HepG2 (cell line): ENCODE measurements at regions not wholly inside any gene's neighbourhood (a gene's known extent, or its start where the extent isn't known, plus 50 kb on each side); places are given as distances from the start of the nearest gene placed in this dataset.

ENCODE experiments used
- ATAC-seq: fragments of 200-7000 bp; cut with Tn5 transposase; 3 replicates; pipeline ENCODE4 v1.9.1; 2020; ENCODE audit warnings: mild to moderate bottlenecking, moderate library complexity
- BruUV-seq: library from RNA; stranded (reverse); fragments of 400-500 nt; replicated peaks from 2 replicates; lab custom pipeline; 2021; lab: Mats Ljungman, UMichigan
- CTCF ChIA-PET: fragments of 300-600 bp; formaldehyde crosslinking; extraction: SDS; loops from one replicate; lab custom pipeline; 2021; ENCODE audit warnings: low total read pairs, inconsistent platforms, low intra/inter-chr PET ratio; lab: Yijun Ruan, JAX
- POLR2A ChIA-PET: fragments of 350-600 bp; sonication (Branson Sonifier 250); formaldehyde crosslinking; loops from one replicate; lab custom pipeline; 2020; ENCODE audit warnings: antibody characterized with exemption, inconsistent platforms; lab: Yijun Ruan, JAX
- DNase-seq: peaks from one replicate; pipeline ENCODE4 v3.0.0-alpha.2; 2015; ENCODE audit warnings: low spot score
- FAIRE-seq: peaks from 3 replicates; lab custom pipeline; 2011; peaks lifted over from hg19 to GRCh38; lab: Jason Lieb, UNC
- H2AFZ ChIP-seq: one replicate; pipeline ENCODE4 v1.6.1; 2011; ENCODE audit warnings: low read length, inconsistent platforms
- H3K27ac ChIP-seq: fragments of 300-600 bp; 3 replicates; pipeline ENCODE4 v1.8.0; 2011; ENCODE audit warnings: mixed run types, mild to moderate bottlenecking, mixed read lengths, low read length, inconsistent platforms; ENCODE audit not compliant: insufficient read depth; ENCODE audit errors: extremely low read length
- H3K27me3 ChIP-seq, 2 experiments: fragments of 200-600 bp in 1 of 2; 2 replicates in 1 of 2; 3 replicates in 1 of 2; pipeline versions ENCODE4 v1.6.0 to v1.8.0; 2011; ENCODE audit warnings: low read length in 2 of 2, mild to moderate bottlenecking in 2 of 2, moderate library complexity in 2 of 2, inconsistent platforms in 1 of 2; ENCODE audit not compliant: insufficient read depth in 2 of 2, control insufficient read depth in 1 of 2
- H3K36me3 ChIP-seq, 2 experiments: fragments of 200-600 bp in 1 of 2; replicated peaks in 1 of 2; 2 replicates in 1 of 2; 3 replicates in 1 of 2; pipeline versions ENCODE4 v1.5.1 to v1.8.0; 2011; ENCODE audit warnings: low read length in 2 of 2, inconsistent platforms in 1 of 2; ENCODE audit not compliant: insufficient read depth in 2 of 2, control insufficient read depth in 1 of 2
- H3K4me1 ChIP-seq: 2 replicates; pipeline ENCODE4 v1.5.1; 2012; ENCODE audit warnings: low read length, inconsistent platforms; ENCODE audit not compliant: insufficient read depth
- H3K4me2 ChIP-seq: 2 replicates; pipeline ENCODE4 v1.6.0; 2011; ENCODE audit warnings: low read depth, low read length, inconsistent platforms
- H3K4me3 ChIP-seq, 3 experiments: fragments of 200-600 bp in 1 of 3; sonication (generic), shearing (Covaris generic) in 1 of 3; replicated peaks in 1 of 3; 2 replicates each; pipeline ENCODE4 v1.5.1; 2011 to 2016; ENCODE audit warnings: low read length in 3 of 3, inconsistent platforms in 2 of 3, low read depth in 2 of 3, mild to moderate bottlenecking in 2 of 3, control low read depth in 1 of 3, mixed read lengths in 1 of 3; ENCODE audit not compliant: insufficient read depth in 1 of 3
- H3K79me2 ChIP-seq: one replicate; pipeline ENCODE4 v1.6.1; 2011; ENCODE audit warnings: low read length, inconsistent platforms; ENCODE audit not compliant: insufficient read depth
- H3K9ac ChIP-seq: 2 replicates; pipeline ENCODE4 v1.6.0; 2011; ENCODE audit warnings: mild to moderate bottlenecking, low read depth, low read length, inconsistent platforms; ENCODE audit not compliant: insufficient read depth
- H3K9me3 ChIP-seq: 2 replicates; pipeline ENCODE4 v1.5.1; 2012; ENCODE audit warnings: mild to moderate bottlenecking, low read length
- H4K20me1 ChIP-seq: 2 replicates; pipeline ENCODE4 v1.6.0; 2011; ENCODE audit warnings: inconsistent platforms, mild to moderate bottlenecking, low read length, moderate library complexity; ENCODE audit not compliant: insufficient read depth
- AKAP8 ChIP-seq: sonication (generic); formaldehyde crosslinking; IDR thresholded peaks from 2 replicates; pipeline ENCODE4 v1.5.1; 2020; ENCODE audit warnings: mild to moderate bottlenecking, missing genetic modification reagents
- CREBL2 ChIP-seq: sonication (generic); formaldehyde crosslinking; IDR thresholded peaks from 2 replicates; pipeline ENCODE4 v1.8.1; 2023; ENCODE audit warnings: missing genetic modification reagents, mild to moderate bottlenecking, borderline replicate concordance
- FOSL1 ChIP-seq: sonication (generic); formaldehyde crosslinking; IDR thresholded peaks from 2 replicates; pipeline ENCODE4 v1.9.0; 2021; ENCODE audit warnings: missing genetic modification reagents, borderline replicate concordance
- FOXA1 ChIP-seq, 2 experiments: fragments of 450-650 bp in 1 of 2; sonication (generic) in 1 of 2; formaldehyde crosslinking in 1 of 2; IDR thresholded peaks; 2 replicates each; pipeline versions ENCODE4 v1.4.0 to v1.6.1; 2016 to 2020; ENCODE audit warnings: missing genetic modification reagents in 1 of 2
- JUNB ChIP-seq: sonication (generic); formaldehyde crosslinking; IDR thresholded peaks from 2 replicates; pipeline ENCODE4 v1.8.0; 2022; ENCODE audit warnings: missing genetic modification reagents, mild to moderate bottlenecking, borderline replicate concordance
- PITX1 ChIP-seq: sonication (generic); formaldehyde crosslinking; IDR thresholded peaks from 2 replicates; pipeline ENCODE4 v1.5.1; 2020; ENCODE audit warnings: mild to moderate bottlenecking, missing genetic modification reagents
- RFX3 ChIP-seq: IDR thresholded peaks from 2 replicates; pipeline ENCODE4 v1.6.1; 2016; ENCODE audit warnings: missing biosample characterization, missing genetic modification reagents
- SMARCE1 ChIP-seq: fragments of 450-650 bp; IDR thresholded peaks from 2 replicates; pipeline ENCODE4 v1.6.1; 2017; ENCODE audit warnings: borderline replicate concordance
- TFAP4 ChIP-seq: sonication (generic); IDR thresholded peaks from 2 replicates; pipeline ENCODE4 v1.6.1; 2016; ENCODE audit warnings: low read depth, borderline replicate concordance
- ZNF264 ChIP-seq: sonication (generic); formaldehyde crosslinking; IDR thresholded peaks from 2 replicates; pipeline ENCODE4 v1.4.0; 2020; ENCODE audit warnings: missing genetic modification reagents
- ZNF296 ChIP-seq: sonication (generic); formaldehyde crosslinking; conservative IDR thresholded peaks from 2 replicates; pipeline ENCODE4 v1.5.0; 2020; ENCODE audit warnings: mild to moderate bottlenecking, missing genetic modification reagents
- ZNF331 ChIP-seq: sonication (generic); formaldehyde crosslinking; IDR thresholded peaks from 2 replicates; pipeline ENCODE4 v1.4.0; 2020; ENCODE audit warnings: missing genetic modification reagents
- ZNF709 ChIP-seq: sonication (generic); formaldehyde crosslinking; IDR thresholded peaks from 2 replicates; pipeline ENCODE4 v1.5.0; 2020; ENCODE audit warnings: mild to moderate bottlenecking, missing genetic modification reagents
- WGBS: methylation state at CpG from one replicate; pipeline ENCODE4 v1.1.6; 2017; ENCODE audit warnings: low lambda C conversion rate; 5-methylcytosine and 5-hydroxymethylcytosine counted together
- in situ Hi-C: cut with HindIII; loops from 2 replicates; pipeline ENCODE4 v1.10.0; 2017; ENCODE audit warnings: low pct_unique_long_range_greater_than_20kb; ENCODE audit not compliant: extremely low pct_ligation_motif_present
- intact Hi-C: fragments of 100-400 bp; cut with micrococcal nuclease; formaldehyde crosslinking; loops from one replicate; pipeline ENCODE4 v1.10.0; 2022; ENCODE audit not compliant: unreplicated experiment

- TF ChIP-seq ZNF331 (CRISPR knock-in tag) (no peak), FOSL1 (CRISPR knock-in tag) (no peak), PITX1 (CRISPR knock-in tag) (no peak), RFX3 (no peak), CREBL2 (CRISPR knock-in tag) (no peak), ZNF709 (CRISPR knock-in tag) (no peak), TFAP4 (no peak)
- TF ChIP-seq, all 625 proteins: peak for 0
- Histone ChIP-seq H3K9me3 (no peaks in the 10 kb centered on the region), H2AFZ (no peak overlapping the region), H4K20me1 (no peaks in the 10 kb centered on the region), H3K27me3 (peaks cover 0 to 4% of the 10 kb centered on the region in 2 experiments; a peak in 2 of 5 replicates), H3K4me3 (no peak overlapping the region), H3K36me3 (no peaks in the 10 kb centered on the region), H3K27ac (no peak overlapping the region), H3K4me2 (no peak overlapping the region), H3K9ac (no peak overlapping the region), H3K79me2 (no peaks in the 10 kb centered on the region), H3K4me1 (no peaks in the 10 kb centered on the region)
- CTCF ChIA-PET, result no interaction called here
- ATAC-seq, result no peak
- intact Hi-C loops, result no loop called here
- WGBS, result 39% methylated on average over 4 of the region's 9 CpGs
- DNase-seq, result no peak
- no peak for FAIRE-seq
- BruUV-seq, result no TSS peak
- POLR2A ChIA-PET, result no interaction called here
- in situ Hi-C loops, result no loop called here
Measured at GRCh38 chr13:111640476-111640875, 320.0 kb downstream of the TEX29 start.

GRCh38 chr13:111642156-111642767 is 321.8 kb downstream of the TEX29 start:
- TF ChIP-seq ZNF296 (CRISPR knock-in tag) (no peak), JUNB (CRISPR knock-in tag) (no peak), AKAP8 (CRISPR knock-in tag) (no peak), ZNF264 (no peak), SMARCE1 (no peak), FOXA1 (IDR thresholded peaks at IDR 0.05) (no peak), FOXA1 (CRISPR knock-in tag; IDR thresholded peaks at IDR 0.05) (no peak)
- under 1% methylated on average over 7 of the region's 12 CpGs for WGBS
- no peak overlapping the region for H2AFZ ChIP-seq

More at GRCh38 chr13:111642156-111642767, 321.8 kb downstream of the TEX29 start:
- no peaks in the 10 kb centered on the region for H3K36me3 ChIP-seq
- H3K79me2 ChIP-seq, result no peaks in the 10 kb centered on the region
- H3K27me3 ChIP-seq, result peaks cover 0 to 4% of the 10 kb centered on the region in 2 experiments; a peak in 2 of 5 replicates
- no TSS peak for BruUV-seq
- H3K4me3 ChIP-seq, result no peak overlapping the region
- no peaks in the 10 kb centered on the region for H4K20me1 ChIP-seq
- intact Hi-C loops (no loop called here), in situ Hi-C loops (no loop called here)
- no peak for FAIRE-seq
- ChIA-PET POLR2A (no interaction called here), CTCF (no interaction called here)
- DNase-seq, result no peak
- no peak for ATAC-seq
- no peak overlapping the region for H3K9ac ChIP-seq
- H3K4me1 ChIP-seq, result no peaks in the 10 kb centered on the region
- H3K4me2 ChIP-seq, result no peak overlapping the region
- H3K9me3 ChIP-seq, result no peaks in the 10 kb centered on the region
- H3K27ac ChIP-seq, result no peak overlapping the region
